Activated T-helper 9 cell treated with anti-CD3 and anti-CD28 coated beads, Interleukin-2, amount 50 U/mL, for 16 hours (primary cell): ENCODE measurements at regions not wholly inside any gene's neighbourhood (a gene's known extent, or its start where the extent isn't known, plus 50 kb on each side); places are given as distances from the start of the nearest gene placed in this dataset.

Source experiments
- DNase-seq: peaks from one replicate; pipeline ENCODE4 v3.0.0-alpha.2; 2020; ENCODE audit warnings: low read depth

DNA sequence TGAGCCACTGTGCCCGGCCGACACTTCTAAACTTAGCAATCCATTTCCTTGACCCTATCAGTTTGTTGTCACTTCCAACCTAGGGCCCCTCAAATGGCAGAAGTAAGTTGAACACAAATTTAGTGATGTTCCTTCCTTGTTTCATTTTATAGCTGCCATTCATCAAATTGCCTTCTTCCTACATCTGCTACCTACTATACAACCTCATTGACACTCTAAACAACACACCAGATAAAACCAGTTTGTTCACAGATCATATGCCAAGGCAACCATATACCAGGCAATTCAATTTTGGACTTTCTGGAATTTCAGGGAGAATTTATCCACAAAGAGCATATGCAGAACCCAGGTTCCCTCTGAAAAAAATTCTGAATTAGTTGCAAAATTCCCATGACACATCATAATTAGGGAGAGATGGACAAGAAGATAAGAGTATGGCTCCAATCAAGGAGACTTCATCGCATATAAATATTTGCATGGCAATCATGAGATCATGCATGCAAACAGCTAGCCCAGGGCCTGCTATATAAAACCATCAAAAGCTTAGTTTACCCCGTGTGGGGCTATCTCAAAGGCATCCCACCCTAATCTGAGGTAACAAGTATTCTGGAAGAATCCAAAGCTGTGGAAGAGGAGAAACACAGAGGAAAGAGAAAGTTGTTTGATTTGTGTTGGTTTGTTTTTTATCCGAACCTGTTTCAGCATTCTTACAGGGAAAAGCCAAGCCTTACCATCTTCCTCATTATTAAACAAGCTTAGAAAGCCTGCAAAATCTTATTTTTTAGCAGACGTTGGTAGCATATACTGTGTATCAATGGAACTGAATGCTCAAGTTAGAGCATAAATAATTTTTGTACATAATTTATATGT, 132.8 kb upstream of the TNFAIP3 start:
- no peak for DNase-seq

DNA sequence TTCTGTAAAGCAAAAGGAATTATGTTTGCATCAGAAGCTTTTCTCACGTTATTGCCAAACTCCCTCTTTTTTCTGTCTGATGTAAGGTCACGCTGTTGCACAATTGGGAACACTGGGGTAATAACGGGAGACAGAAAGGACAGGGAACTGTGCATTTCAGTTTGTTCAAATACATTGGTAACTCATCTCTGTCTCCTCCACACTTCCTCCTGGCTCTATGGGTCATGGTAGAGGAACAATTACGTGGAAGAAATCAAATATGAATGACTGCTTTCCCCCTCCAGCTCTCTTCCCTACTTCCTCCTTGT, 132.2 kb upstream of the TNFAIP3 start:
- no peak for DNase-seq

DNA sequence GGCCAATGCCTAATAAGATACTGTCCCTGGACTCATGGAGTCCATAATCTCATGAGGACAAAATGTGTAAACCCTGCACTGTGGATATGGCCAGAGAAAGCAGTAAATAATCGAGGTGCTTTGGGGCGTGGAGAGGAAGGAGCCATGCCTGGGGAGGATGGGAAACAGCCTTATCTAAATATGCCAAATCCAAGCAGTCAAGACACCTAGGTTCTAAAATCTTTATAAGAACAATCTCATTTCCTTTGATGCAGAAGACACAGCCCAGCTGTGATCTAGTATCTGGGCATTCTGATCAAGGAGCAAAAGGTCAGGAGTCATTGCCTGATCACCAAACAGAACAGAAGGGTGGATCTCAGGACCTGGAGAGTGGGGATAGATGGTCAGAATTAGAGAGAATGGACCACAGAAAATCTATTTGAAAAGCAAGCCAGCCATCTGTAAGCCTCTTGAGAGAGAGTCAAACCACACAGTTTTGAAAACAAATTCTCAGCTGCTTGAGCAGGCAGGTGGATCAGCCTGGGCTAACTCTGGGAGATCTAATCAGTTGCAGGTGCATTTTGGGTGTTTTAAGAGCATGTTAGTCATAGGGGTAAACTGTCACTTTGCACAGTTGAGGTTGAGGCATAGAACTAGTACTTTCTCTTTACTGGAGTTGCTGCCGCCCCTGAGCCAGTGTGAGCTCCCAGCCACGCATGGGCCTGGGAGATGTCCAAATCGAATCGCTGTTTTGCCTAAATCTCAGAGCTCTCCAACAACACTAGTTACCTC, 130.8 kb upstream of the TNFAIP3 start:
- DNase-seq: no peak

DNA sequence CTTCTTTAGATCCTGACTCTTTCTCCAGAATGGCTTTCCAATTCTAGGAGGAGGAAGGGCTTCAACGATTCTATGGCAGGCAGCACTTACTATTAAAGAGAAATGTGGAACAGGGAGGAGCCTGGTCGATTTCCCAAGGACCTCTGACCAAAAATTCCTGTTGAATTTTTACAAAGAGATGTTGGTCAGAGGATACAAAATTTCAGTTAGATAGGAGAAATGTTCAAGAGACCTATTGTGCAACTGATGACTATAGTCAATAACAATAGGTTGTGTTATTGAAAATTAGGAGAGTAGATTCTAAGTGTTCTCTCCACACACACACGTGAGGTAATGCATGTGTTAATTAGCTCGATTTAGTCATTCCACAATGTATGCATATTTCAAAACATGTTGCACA, 130.1 kb upstream of the TNFAIP3 start:
- no peak for DNase-seq

DNA sequence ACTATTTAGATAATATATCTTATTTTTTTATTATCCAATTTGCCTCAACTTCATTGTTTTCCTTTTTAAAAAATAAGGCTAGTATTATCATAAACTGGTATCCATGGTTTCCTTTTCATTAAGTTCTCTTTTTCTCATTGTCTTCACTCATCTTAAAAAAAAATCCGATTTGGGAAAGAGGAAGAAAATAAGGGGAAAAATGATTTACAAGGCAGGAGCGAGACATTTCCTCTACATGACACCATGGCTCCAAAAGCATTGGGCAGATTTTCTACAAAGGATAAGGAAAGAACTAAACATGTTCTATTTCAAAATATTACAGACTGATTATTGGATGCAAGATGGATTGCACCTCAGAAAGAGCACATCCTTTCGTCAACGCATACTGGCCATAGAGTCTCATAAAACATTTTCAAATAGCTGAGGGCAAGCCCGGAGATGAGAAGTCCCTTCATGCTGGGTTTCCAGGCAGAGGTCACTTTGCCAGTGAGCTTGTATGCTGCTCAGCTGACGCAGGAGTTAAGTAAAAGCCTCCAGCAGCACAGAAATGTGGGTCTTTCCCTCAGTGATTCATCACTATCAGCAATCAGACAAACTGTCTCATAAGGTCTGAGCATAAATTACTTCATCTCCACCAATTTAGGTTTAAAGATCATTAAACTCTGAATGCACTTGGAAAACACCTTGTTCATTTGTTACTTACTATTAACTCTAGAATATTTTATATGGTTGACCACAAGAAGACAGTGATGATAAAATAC, 129.0 kb upstream of the TNFAIP3 start:
- DNase-seq: no peak

DNA sequence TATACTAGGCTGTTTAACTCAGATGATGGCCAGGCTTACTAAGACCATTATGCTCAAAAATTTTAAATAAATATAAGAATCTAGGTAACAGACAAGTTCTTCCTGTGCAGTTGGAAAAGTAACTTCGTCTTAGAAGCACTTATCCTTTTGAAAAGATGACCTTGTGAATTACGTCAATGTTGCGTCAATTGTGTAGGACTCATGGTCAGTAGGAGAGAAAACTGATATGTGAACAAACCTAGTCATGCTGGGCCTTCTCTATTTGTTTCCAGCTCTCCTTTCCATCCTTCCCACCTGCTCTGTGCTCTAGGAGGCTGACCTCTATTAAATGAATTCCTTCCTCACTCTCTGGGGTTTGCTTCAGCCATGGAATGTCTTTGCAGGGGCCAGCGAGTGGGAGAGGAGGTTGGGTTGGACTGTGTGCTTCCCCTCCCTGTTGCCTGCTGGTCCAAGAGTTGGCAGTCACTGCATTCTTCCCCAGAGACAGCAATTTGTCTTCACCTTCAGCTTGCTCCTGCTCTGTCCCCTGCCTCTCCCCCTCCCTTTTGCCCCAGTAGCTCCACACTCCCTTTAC, 128.0 kb upstream of the TNFAIP3 start:
- DNase-seq: no peak

DNA sequence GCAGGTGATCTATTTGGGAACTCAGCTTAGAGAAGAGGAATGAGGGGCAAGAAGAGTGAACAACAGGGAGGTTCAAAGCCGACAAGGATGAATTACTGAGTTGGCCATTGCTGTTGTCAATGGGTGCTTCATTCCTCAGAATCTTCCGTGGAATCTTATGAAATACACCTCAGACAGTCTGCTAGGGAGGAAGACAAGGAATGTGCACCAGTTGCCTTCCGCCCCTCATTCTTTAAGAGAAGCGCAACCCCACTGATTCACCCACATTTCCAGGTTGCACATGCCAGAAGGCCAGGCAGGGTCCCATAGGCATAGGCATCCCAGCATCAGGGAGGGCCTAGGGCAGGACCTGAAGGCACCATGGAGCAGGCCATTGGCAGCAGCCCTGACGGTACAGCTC, 127.5 kb upstream of the TNFAIP3 start:
- DNase-seq: no peak

DNA sequence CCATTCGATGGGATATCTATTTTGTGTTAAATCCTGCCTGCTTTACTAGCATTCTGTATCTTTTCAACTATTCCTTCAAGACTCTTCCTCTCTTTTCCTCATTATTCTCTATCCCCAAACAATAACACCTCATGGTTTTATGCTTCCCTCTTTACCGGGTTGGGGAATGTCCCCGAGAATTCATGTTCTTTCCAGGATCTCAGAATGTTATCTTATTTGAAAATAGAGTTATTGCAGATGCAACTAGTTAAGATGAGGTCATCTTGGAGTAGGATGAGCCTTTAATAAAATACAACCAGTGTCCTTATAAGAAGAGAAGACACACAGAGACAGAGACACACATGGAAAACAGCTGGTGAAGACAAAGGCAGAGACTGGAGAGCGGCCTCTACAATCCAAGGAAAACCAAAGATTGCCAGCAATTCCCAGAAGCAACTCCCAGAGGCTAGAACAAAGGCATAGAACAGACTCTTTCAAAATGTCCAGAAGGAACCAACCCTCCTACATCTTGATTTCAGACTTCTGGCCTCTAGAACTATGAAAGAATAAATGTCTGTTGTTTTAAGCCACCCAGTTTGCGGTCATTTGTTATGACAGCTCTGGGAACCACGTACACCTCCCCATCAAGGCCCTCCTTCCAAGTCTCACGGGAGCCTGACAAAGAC, 126.8 kb upstream of the TNFAIP3 start:
- DNase-seq: no peak

DNA sequence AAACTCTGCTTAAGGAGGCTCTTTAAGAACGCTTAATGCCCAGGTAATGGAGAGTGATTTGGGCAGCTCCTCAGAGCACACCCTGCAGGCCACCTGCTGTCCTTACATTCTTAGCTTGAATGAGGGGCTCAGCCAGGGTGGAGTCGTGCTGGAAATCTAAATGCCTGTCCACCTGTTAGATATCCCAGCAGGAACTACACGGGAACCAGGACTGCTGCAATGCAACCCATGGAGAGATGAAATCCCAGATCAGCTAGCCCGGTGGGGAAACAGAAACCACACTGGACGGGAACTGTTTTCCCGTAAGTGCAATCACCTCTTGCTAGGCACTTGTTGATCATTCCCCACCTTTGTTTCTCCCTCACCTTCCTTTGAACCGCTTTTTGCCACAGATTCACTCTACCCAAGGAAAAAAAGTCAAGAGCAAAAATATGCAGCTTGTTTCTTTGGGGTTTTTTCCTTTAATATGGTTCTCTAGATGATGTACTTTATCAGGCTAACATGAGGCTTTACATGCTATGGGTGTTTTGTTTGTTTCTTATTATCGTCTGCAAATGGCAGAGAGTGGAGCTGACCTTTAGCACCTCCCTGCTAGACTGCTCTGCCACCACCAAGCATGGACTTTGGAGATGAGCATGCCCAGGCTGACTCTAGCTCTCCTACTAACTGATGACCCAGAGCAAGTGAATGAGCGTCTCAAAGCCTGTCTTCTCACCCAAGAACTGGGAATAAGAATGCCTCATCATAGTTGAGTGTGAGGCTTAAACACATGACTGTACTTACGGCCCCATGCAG, 125.9 kb upstream of the TNFAIP3 start:
- DNase-seq: no peak

DNA sequence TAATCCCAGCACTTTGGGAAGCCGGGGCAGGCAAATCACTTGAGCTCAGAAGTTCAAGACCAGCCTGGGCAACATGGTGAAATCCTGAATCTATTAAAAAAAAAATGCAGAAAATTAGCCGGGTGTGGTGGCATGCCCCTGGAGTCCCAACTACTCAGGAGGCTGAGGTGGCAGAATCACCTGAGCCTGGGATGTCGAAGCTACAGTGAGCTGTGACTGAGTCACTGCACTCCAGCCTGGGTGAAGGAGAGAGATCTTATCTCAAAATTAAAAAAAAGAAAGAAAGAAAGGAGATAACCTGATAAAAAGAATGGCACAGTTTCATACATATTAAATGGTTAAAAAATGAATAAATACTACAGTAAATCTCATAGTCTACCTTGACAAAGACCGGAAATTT, 123.6 kb upstream of the TNFAIP3 start:
- DNase-seq: no peak

DNA sequence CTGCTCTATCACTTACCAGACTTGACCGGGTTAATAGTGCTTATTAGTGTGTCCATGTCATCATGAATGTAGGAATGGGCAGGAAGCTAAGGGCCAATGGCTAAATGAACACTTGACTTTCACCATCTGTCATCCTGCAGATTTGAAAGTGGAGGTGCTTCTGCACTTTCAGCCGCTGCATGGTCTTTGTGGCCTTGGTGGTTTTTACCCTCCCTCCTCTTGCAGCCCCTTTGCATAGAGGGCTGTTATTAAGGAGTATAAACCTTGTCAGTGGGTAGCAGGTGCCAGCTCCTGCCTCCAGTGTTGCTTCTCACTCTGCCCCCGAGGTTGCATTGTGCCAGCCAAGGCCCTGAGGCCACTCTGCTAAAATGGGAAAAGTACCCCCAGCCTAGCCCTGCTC, 122.2 kb upstream of the TNFAIP3 start:
- DNase-seq: no peak

DNA sequence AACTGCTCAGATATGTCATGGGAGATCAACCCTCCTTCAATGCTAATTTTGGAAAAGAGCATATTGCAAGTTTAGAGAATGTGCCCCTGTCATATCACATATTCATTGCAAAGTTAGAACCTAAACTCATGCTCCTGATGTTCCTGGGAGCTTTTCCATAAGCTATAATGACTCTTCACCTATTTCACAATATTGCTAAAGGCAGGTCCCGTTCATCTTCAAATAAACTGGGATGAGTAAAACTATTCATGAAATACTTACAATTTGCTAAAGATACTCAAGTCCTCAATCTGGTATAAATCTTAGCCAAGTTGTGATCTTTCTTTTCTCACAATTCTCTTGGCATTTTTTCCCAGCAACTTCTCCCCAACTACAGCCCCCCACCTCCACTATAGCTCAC, 121.7 kb upstream of the TNFAIP3 start:
- DNase-seq: no peak

DNA sequence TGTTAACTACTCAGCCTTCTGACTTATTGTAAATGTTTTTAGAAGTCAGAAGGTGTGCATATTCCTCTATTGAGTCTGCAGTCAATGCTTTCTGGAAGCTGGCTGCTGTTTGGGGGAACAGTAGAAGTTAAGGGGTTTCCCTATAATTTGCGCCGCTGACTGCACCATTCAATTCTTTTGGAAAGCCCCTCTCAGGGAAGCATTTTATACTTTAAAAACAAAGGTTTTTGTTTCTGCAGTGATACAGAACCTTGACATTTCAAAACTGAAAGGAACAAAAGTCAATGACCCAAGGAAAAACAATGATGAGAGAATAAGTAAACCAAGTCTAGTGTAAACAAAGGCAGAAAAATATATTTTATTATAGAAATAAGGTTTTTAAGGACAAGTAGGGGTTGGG, 120.8 kb upstream of the TNFAIP3 start:
- DNase-seq: no peak

DNA sequence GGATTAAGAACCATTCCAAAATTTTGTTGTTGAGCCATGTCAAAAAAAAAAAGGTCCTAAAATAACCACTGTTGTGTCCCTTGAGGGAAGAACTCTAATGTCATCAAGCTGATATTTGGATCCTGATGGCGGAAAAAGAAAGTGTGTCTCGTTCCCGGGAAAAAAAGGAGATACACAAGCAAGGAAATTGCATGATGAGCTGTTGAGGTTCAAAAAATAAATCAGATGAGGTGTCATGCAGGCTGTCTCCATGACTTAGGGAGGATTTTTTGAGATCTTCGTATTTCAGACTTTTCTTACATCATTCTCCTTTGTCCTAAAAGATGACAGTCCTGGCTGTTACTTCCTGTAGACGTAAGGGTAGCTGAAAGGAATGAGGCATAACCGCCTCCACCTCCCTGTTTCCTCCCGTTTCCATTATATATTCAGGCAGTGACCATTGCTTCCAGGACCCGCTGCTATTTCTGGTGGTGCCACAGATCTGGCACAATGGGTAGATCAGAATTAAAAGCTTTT, 117.3 kb upstream of the TNFAIP3 start:
- no peak for DNase-seq

DNA sequence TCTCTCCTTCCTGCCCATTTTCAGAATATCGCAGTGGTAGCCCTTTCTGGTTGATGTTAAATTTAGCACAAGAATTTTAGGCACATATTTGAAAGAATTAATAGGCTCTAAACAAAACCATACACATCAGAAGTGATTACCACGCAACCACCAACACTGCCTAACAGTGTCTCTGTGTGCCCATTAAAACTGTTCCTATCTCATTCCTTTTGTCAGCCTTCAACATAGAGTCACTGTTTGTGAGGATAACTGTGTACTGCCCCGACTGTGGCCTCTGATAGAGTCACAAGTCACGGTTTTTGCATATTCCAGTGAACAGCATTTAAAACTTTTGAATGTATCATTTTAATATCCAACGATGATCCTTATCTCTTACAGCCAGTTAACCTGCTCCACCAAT, 116.8 kb upstream of the TNFAIP3 start:
- DNase-seq: no peak

DNA sequence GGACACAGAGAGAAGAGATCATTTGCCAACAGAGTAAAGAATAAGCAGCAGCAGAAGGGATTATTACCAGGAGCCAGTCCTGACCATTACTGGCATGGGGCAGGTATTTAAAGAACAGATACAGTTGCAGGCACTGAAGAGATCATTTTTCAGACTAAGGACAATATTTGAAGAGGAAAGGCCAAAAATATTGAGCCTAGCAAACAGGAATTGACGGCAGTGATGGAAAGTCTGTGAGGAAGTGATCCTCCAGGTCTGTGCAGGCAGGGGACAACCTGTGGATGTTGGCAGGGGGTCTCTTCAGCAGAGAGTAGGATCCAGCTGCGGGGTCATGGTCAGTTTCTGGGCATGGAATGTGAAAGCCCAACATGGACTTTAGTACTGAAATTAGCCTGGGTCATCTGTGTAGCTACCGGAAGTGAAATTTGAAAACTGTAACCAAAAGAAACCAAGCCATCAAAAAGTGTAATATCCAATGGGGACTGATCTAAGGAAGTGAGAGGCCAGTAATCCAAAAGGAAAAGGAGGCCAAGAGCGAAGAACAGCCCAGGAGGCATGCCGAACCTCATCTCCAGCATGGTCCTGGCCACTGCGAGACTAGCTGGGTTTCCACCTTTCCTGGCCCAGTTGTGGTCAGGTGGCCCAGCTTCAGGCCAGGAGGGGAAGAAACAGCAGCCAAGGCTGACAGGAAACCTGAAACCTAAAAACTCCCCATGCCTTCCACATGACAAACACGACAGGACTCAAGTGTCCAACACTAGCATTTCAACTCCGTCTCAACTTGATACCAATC, 115.1 kb upstream of the TNFAIP3 start:
- no peak for DNase-seq

DNA sequence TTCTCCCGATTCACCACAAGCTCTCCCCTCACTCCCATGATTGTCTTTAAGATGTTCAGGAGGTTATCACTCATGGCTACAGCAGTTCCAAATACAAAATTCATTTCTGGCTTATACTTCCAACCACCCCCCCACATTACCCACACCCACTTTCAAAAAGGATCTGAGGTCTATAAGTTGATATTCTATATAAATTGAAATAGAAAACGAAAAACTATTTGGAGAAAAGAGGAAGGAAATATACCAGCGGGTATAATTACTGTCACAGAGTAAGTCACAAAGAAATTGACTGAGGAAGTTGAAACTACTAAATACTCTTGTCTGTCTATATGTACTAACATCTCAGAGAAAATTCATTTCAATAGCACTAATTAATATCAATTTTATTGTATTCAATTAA, 112.7 kb upstream of the TNFAIP3 start:
- DNase-seq: no peak

DNA sequence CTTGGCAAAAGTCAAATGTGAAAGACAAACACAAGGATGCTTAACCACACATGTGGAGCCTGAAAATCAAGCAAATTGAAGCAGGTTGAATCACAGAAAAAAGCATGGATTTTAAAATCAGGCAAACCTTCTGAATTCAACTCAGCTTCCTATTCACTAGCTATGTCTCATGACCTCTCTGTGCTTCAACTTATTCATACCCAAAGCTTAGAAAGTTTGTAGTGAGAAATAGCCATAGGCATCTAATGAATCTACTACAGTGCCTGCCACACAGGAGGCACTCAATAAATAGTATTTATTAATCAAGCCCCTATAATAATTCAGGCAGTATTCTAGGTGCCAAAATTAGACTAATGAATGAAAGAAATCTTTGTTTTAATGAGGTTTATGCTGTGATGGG, 112.2 kb upstream of the TNFAIP3 start:
- no peak for DNase-seq

DNA sequence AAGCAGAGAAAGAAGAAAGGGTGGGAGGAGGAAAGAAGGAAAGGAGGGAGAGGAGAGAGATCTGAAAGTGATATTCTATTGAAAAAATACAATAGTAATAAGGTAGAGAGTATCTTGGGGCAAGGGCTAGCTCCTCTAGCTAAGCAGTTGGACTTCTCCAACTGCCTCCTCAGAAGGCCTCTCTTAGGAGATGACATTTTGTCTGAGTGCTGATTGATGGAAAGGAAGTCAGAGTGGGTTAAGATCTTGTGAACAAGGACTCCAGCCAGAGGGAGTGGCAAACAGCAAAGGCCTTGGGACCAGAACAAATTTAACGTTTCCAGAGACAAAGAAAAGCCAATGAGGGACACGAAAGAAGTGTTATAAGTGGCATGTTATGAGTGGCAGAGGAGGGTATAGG, 111.8 kb upstream of the TNFAIP3 start:
- DNase-seq: no peak

DNA sequence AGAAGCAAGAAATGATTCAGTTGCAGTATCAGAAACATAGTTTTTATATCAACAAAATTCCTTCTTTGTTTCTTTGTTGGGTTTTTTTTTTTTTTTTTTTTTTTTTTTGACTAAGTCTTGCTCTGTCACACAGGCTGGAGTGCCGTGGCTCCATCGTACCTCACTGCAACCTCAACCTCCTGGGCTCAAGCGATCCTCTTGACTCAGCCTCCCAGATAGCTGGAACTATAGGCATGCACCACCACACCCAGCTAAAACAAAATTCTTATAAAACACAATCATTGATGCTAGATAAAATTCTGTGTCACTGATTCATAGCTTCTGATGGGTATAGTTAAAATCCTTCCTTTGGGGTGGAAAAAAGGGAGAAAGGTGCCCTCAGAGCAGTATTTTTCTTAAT, 110.3 kb upstream of the TNFAIP3 start:
- DNase-seq: no peak
